Esophagus squamous epithelium (tissue), 4 donors: ENCODE measurements at regions not wholly inside any gene's neighbourhood (a gene's known extent, or its start where the extent isn't known, plus 50 kb on each side); places are given as distances from the start of the nearest gene placed in this dataset.

Experiments used
- CTCF ChIP-seq, 6 experiments: fragments of 450-650 bp in 4 of 6; fragments of 200-600 bp in 2 of 6; sonication (generic) in 2 of 6; IDR thresholded peaks; one replicate each; pipeline ENCODE4 v1.5.1; 2016 to 2019; ENCODE audit warnings: antibody characterized with exemption in 6 of 6, mild to moderate bottlenecking in 4 of 6, moderate library complexity in 4 of 6
- POLR2A ChIP-seq, 4 donors: fragments of 450-650 bp; IDR thresholded peaks; one replicate each; pipeline ENCODE4 v1.6.1; 2017; ENCODE audit warnings: antibody characterized with exemption in 4 of 4, mild to moderate bottlenecking in 4 of 4, moderate library complexity in 3 of 4

GRCh38 chr6:18990059-18990978, 603.2 kb downstream of the RNF144B start:
- TF ChIP-seq CTCF (IDR thresholded peaks at IDR 0.05) (peak in 4 of 6 experiments; percentile 32 to 55 (median 38)), POLR2A (IDR thresholded peaks at IDR 0.05) (no peak)
